Left cardiac atrium (tissue), 4 donors: ENCODE measurements at regions not wholly inside any gene's neighbourhood (a gene's known extent, or its start where the extent isn't known, plus 50 kb on each side); places are given as distances from the start of the nearest gene placed in this dataset.
"Not testable (repeated sequence)": the region's sequence is repeated elsewhere in the genome, so short reads cannot be mapped to it uniquely, and the experiment has no call there.

Experiments used
- ATAC-seq, 2 donors: fragments of 200-7000 bp; cut with Tn5 transposase; one replicate each; pipeline ENCODE4 v1.9.1; 2020; ENCODE audit warnings: mild to moderate bottlenecking in 2 of 2, moderate library complexity in 2 of 2
- DNase-seq: peaks from one replicate; pipeline ENCODE4 v3.0.0-alpha.2; 2020
- intact Hi-C, 2 donors: fragments of 100-400 bp; cut with DNase I; formaldehyde crosslinking; loops; one replicate each; pipeline versions ENCODE4 v1.14.1 to v1.15.1; 2022 to 2023
- donor health status: DM: no; HTN: yes; CAD: no.
- donor health status: DM: no; HTN: yes; CAD: no; lungs with severe emphysema.
- donor health status: DM: yes; HTN: yes; CAD: no.
- donor health status: Dilated cardiomyopathy.

GRCh38 chr5:58315794-58316193 is 144.1 kb downstream of the PLK2 start:
- no peak for ATAC-seq
- no peak for DNase-seq
- intact Hi-C loops: no loop called here

GRCh38 chr5:58314356-58315210 is 145.3 kb downstream of the PLK2 start:
- ATAC-seq (no peak), DNase-seq (no peak)
- intact Hi-C loops: no loop called here

GRCh38 chr5:58312299-58312698 is 147.6 kb downstream of the PLK2 start:
- intact Hi-C loops: no loop called here
- no peak for ATAC-seq
- DNase-seq: no peak

GRCh38 chr5:58311526-58311925 is 148.4 kb downstream of the PLK2 start:
- DNase-seq: no peak
- ATAC-seq: no peak
- intact Hi-C loops: no loop called here

GRCh38 chr5:58308384-58308783 is 151.5 kb downstream of the PLK2 start:
- DNase-seq, ATAC-seq, intact Hi-C loops: not testable (repeated sequence)

- intact Hi-C loops: no loop called here
- no peak for ATAC-seq
- DNase-seq: no peak
These were observed 159.5 kb downstream of the PLK2 start for GRCh38 chr5:58300346-58300895.

- DNase-seq: no peak
- no peak for ATAC-seq
- intact Hi-C loops: no loop called here
These were observed 160.6 kb downstream of the PLK2 start for GRCh38 chr5:58299256-58299655.

- intact Hi-C loops: no loop called here
- DNase-seq: no peak
- ATAC-seq: peak in 1 of 2 donors; percentile 41
These were observed 165.1 kb downstream of the PLK2 start for GRCh38 chr5:58294598-58295305.

- DNase-seq, ATAC-seq, intact Hi-C loops: not testable (repeated sequence)
These were observed 171.6 kb downstream of the PLK2 start for GRCh38 chr5:58288275-58288674.

GRCh38 chr5:58286741-58287140 is 173.1 kb downstream of the PLK2 start:
- ATAC-seq (no peak), DNase-seq (no peak)
- intact Hi-C loops: no loop called here

GRCh38 chr5:58285900-58286299 is 174.0 kb downstream of the PLK2 start:
- no peak for ATAC-seq
- intact Hi-C loops: no loop called here
- DNase-seq: no peak

- DNase-seq (no peak), ATAC-seq (no peak)
- intact Hi-C loops: no loop called here
These were observed 175.0 kb downstream of the PLK2 start for GRCh38 chr5:58284886-58285285.

GRCh38 chr5:58281189-58281588 is 178.7 kb downstream of the PLK2 start:
- DNase-seq (no peak), ATAC-seq (no peak)
- intact Hi-C loops: no loop called here

GRCh38 chr5:58279259-58279658 is 180.6 kb downstream of the PLK2 start:
- no peak for DNase-seq
- intact Hi-C loops: no loop called here
- no peak for ATAC-seq

- ATAC-seq (no peak), DNase-seq (no peak)
- intact Hi-C loops: no loop called here
These were observed 183.5 kb downstream of the PLK2 start for GRCh38 chr5:58276431-58276830.

- ATAC-seq (no peak), DNase-seq (no peak)
- intact Hi-C loops: no loop called here
These were observed 184.4 kb downstream of the PLK2 start for GRCh38 chr5:58275516-58275915.

GRCh38 chr5:58274191-58274590 is 185.7 kb downstream of the PLK2 start:
- DNase-seq: no peak
- ATAC-seq: no peak
- intact Hi-C loops: no loop called here

GRCh38 chr5:58273711-58274110 is 186.2 kb downstream of the PLK2 start:
- intact Hi-C loops: no loop called here
- ATAC-seq: peak in 1 of 2 donors; percentile 30
- no peak for DNase-seq

- ATAC-seq (peak in 1 of 2 donors; percentile 57), DNase-seq (no peak)
- intact Hi-C loops: no loop called here
These were observed 191.6 kb downstream of the PLK2 start for GRCh38 chr5:58268268-58268667.

- ATAC-seq: no peak
- no peak for DNase-seq
- intact Hi-C loops: no loop called here
These were observed 193.5 kb downstream of the PLK2 start for GRCh38 chr5:58266402-58266801.
